GM12878 (cell line): ENCODE measurements at regions not wholly inside any gene's neighbourhood (a gene's known extent, or its start where the extent isn't known, plus 50 kb on each side); places are given as distances from the start of the nearest gene placed in this dataset.

Source experiments
- ATAC-seq: fragments of 200-7000 bp; cut with Tn5 transposase; 3 replicates; pipeline ENCODE4 v1.9.1; 2020; ENCODE audit warnings: mild to moderate bottlenecking, moderate library complexity
- BruUV-seq: library from RNA; stranded (reverse); fragments of 400-500 nt; replicated peaks from 2 replicates; lab custom pipeline; 2021; lab: Mats Ljungman, UMichigan
- CTCF ChIA-PET: fragments of 300-600 bp; sonication (Branson Sonifier 250); formaldehyde crosslinking; extraction: SDS; loops from one replicate; lab custom pipeline; 2021; ENCODE audit warnings: inconsistent platforms; lab: Yijun Ruan, JAX
- POLR2A ChIA-PET: fragments of 350-600 bp; formaldehyde crosslinking; extraction: SDS; loops from one replicate; lab custom pipeline; 2021; ENCODE audit warnings: inconsistent platforms; lab: Charles Lee
- RAD21 ChIA-PET: fragments of 300-600 bp; sonication (Branson Sonifier 250); formaldehyde crosslinking; loops from one replicate; lab custom pipeline; 2023; ENCODE audit warnings: antibody characterized with exemption; ENCODE audit not compliant: unreplicated experiment; lab: Charles Lee
- SMC1A ChIA-PET: fragments of 300-600 bp; sonication (Branson Sonifier 250); formaldehyde crosslinking; loops from one replicate; lab custom pipeline; 2023; ENCODE audit not compliant: unreplicated experiment, uncharacterized antibody; lab: Charles Lee
- DNase-seq: peaks from one replicate; pipeline ENCODE4 v3.0.0-alpha.2; 2011; ENCODE audit warnings: low read depth, low spot score
- FAIRE-seq: peaks from 3 replicates; lab custom pipeline; 2011; peaks lifted over from hg19 to GRCh38; lab: Jason Lieb, UNC
- H2AFZ ChIP-seq: 2 replicates; pipeline ENCODE4 v1.6.0; 2011; ENCODE audit warnings: low read depth, low read length, control low read depth; ENCODE audit not compliant: control insufficient read depth
- H3K27ac ChIP-seq: 2 replicates; pipeline ENCODE4 v1.5.1; 2011; ENCODE audit warnings: control low read depth; ENCODE audit not compliant: control insufficient read depth, insufficient read depth
- H3K27me3 ChIP-seq, 2 experiments: replicated peaks in 1 of 2; 2 replicates each; pipeline versions ENCODE4 v1.6.0 to v1.6.1; 2011; ENCODE audit warnings: low read length in 1 of 2; ENCODE audit not compliant: control insufficient read depth in 2 of 2, insufficient read depth in 2 of 2
- H3K36me3 ChIP-seq, 2 experiments: 2 replicates each; pipeline ENCODE4 v1.5.1; 2011; ENCODE audit warnings: low read length in 1 of 2; ENCODE audit not compliant: control insufficient read depth in 2 of 2, insufficient read depth in 2 of 2
- H3K4me1 ChIP-seq: 2 replicates; pipeline ENCODE4 v1.6.1; 2011; ENCODE audit warnings: mild to moderate bottlenecking, low read length, moderate library complexity, mixed read lengths; ENCODE audit not compliant: control insufficient read depth, insufficient read depth
- H3K4me2 ChIP-seq: 2 replicates; pipeline ENCODE4 v1.6.0; 2011; ENCODE audit warnings: control low read depth; ENCODE audit not compliant: control insufficient read depth, insufficient read depth
- H3K4me3 ChIP-seq: fragments of 200-600 bp; sonication (generic); 2 replicates; pipeline ENCODE4 v1.5.1; 2016
- H3K79me2 ChIP-seq: 2 replicates; pipeline ENCODE4 v1.6.0; 2011; ENCODE audit warnings: low read length; ENCODE audit not compliant: control insufficient read depth, insufficient read depth
- H3K9ac ChIP-seq: 2 replicates; pipeline ENCODE4 v1.8.0; 2011; ENCODE audit warnings: low read length, control low read depth, mixed read lengths; ENCODE audit not compliant: control insufficient read depth, insufficient read depth
- H3K9me3 ChIP-seq: replicated peaks from 3 replicates; pipeline ENCODE4 v1.5.1; 2011; ENCODE audit warnings: mild to moderate bottlenecking, low read length; ENCODE audit not compliant: control insufficient read depth, insufficient read depth
- H4K20me1 ChIP-seq: 2 replicates; pipeline ENCODE4 v1.6.0; 2011; ENCODE audit not compliant: control insufficient read depth, insufficient read depth
- ASH2L ChIP-seq: fragments of 300-600, 200-600 bp; sonication (generic); IDR thresholded peaks from 2 replicates; pipeline ENCODE4 v1.6.1; 2017; ENCODE audit warnings: low read depth, mild to moderate bottlenecking, borderline replicate concordance
- BCL11A ChIP-seq: IDR thresholded peaks from 2 replicates; pipeline ENCODE4 v1.6.1; 2011; ENCODE audit warnings: low read depth, low read length
- BCL3 ChIP-seq: IDR thresholded peaks from 2 replicates; pipeline ENCODE4 v1.6.1; 2011; ENCODE audit warnings: borderline replicate concordance, low read depth, mild to moderate bottlenecking, moderate library complexity, low read length; ENCODE audit not compliant: insufficient read depth, poor library complexity, severe bottlenecking
- ESRRA ChIP-seq: IDR thresholded peaks from 2 replicates; pipeline ENCODE4 v1.6.1; 2012; ENCODE audit warnings: mild to moderate bottlenecking, low read length, improper control_type of control experiment
- EZH2 ChIP-seq: IDR thresholded peaks from 2 replicates; pipeline ENCODE4 v1.6.1; 2012; ENCODE audit warnings: low read depth, mild to moderate bottlenecking, control low read depth, inconsistent platforms, low read length, borderline replicate concordance; ENCODE audit not compliant: control insufficient read depth
- HSF1 ChIP-seq: fragments of 150-350 bp; IDR thresholded peaks from 2 replicates; pipeline ENCODE4 v1.6.1; 2014; ENCODE audit warnings: mild to moderate bottlenecking, low read depth, low read length
- IRF5 ChIP-seq: fragments of 450-650 bp; IDR thresholded peaks from 2 replicates; pipeline ENCODE4 v1.6.1; 2017; ENCODE audit warnings: borderline replicate concordance
- JUNB ChIP-seq: IDR thresholded peaks from 2 replicates; pipeline ENCODE4 v1.6.1; 2016; ENCODE audit warnings: antibody characterized with exemption, mild to moderate bottlenecking
- KDM1A ChIP-seq: fragments of 200-600 bp; sonication (generic); IDR thresholded peaks from 2 replicates; pipeline ENCODE4 v1.6.1; 2016; ENCODE audit warnings: borderline replicate concordance
- MYC ChIP-seq: IDR thresholded peaks from 2 replicates; pipeline ENCODE4 v1.6.1; 2011; ENCODE audit warnings: mild to moderate bottlenecking, low read length, moderate library complexity, inconsistent platforms; ENCODE audit not compliant: insufficient read depth, insufficient replicate concordance, insufficient read length, severe bottlenecking
- PAX8 ChIP-seq: fragments of 450-650 bp; IDR thresholded peaks from 2 replicates; pipeline ENCODE4 v1.6.1; 2017; ENCODE audit warnings: mild to moderate bottlenecking, moderate library complexity
- RAD51 ChIP-seq: fragments of 450-650 bp; IDR thresholded peaks from 2 replicates; pipeline ENCODE4 v1.6.1; 2016; ENCODE audit warnings: moderate library complexity, mild to moderate bottlenecking, inconsistent platforms
- RBBP5 ChIP-seq: fragments of 200-600 bp; sonication (generic); conservative IDR thresholded peaks from 2 replicates; pipeline ENCODE4 v1.6.1; 2016
- SMAD1 ChIP-seq: fragments of 450-650 bp; IDR thresholded peaks from 2 replicates; pipeline ENCODE4 v1.6.1; 2018; ENCODE audit warnings: mild to moderate bottlenecking, low read depth; ENCODE audit not compliant: partially characterized antibody
- SMC3 ChIP-seq: IDR thresholded peaks from 2 replicates; pipeline ENCODE4 v1.6.1; 2011; ENCODE audit warnings: low read length, improper control_type of control experiment, borderline replicate concordance
- SRF ChIP-seq, 2 experiments: IDR thresholded peaks; 2 replicates each; pipeline ENCODE4 v1.6.1; 2011; ENCODE audit warnings: low read depth in 2 of 2, low read length in 2 of 2, mild to moderate bottlenecking in 1 of 2, moderate library complexity in 1 of 2
- TARDBP ChIP-seq: IDR thresholded peaks from 2 replicates; pipeline ENCODE4 v1.6.1; 2016; ENCODE audit warnings: borderline replicate concordance
- ZNF217 ChIP-seq: fragments of 450-650 bp; IDR thresholded peaks from 2 replicates; pipeline ENCODE4 v1.6.1; 2017; ENCODE audit warnings: antibody characterized with exemption, mild to moderate bottlenecking
- WGBS: methylation state at CpG from one replicate; pipeline ENCODE4 v1.1.6; 2016; ENCODE audit warnings: low lambda C conversion rate; ENCODE audit not compliant: insufficient replicate concordance, insufficient coverage; ENCODE audit errors: missing lambda C conversion rate; 5-methylcytosine and 5-hydroxymethylcytosine counted together
- in situ Hi-C: fragments of 300-500 bp; cut with MboI; formaldehyde crosslinking; loops from 9 replicates; pipeline ENCODE4 v1.14.3; 2018; ENCODE audit warnings: mixed read lengths
- intact Hi-C: fragments of 100-400 bp; cut with micrococcal nuclease; formaldehyde crosslinking; loops from one replicate; pipeline ENCODE4 v1.14.2; 2022; ENCODE audit not compliant: unreplicated experiment

- SMC1A ChIA-PET: interaction anchor here (9.1 kb wide), 1 partner anchor 147 kb away, joined by 119 read pairs; no protein-coding TSS in a partner anchor
- H4K20me1 ChIP-seq: no peaks in the 10 kb centered on the region
- H2AFZ ChIP-seq: no peak overlapping the region
- CTCF ChIA-PET: interaction anchor here (7.8 to 11.6 kb wide), 2 partner anchors 15 to 146 kb away, joined by 94 to 225 read pairs; no protein-coding TSS in a partner anchor
- no peak for FAIRE-seq
- H3K79me2 ChIP-seq: no peaks in the 10 kb centered on the region
- TF ChIP-seq TARDBP (no peak), ESRRA (no peak), RAD51 (no peak), MYC (no peak), IRF5 (no peak), RBBP5 (no peak), SMAD1 (no peak), EZH2 (no peak), SMC3 (no peak), PAX8 (no peak), KDM1A (no peak), BCL11A (no peak), ASH2L (no peak), SRF (IDR thresholded peaks at IDR 0.05; ENCODE audit: low read depth in 2 of 2, low read length in 2 of 2) (no peak), HSF1 (no peak), BCL3 (no peak), ZNF217 (no peak), JUNB (no peak)
- ATAC-seq: 0 out of 3 replicates have a peak, but pooled peaks have one; percentile 31
- intact Hi-C loops: no loop called here
- WGBS: 45% methylated on average over 4 of the region's 4 CpGs
- no peaks in the 10 kb centered on the region for H3K4me1 ChIP-seq
- H3K4me3 ChIP-seq: no peak overlapping the region
- H3K36me3 ChIP-seq: no peaks in the 10 kb centered on the region
- RAD21 ChIA-PET: no interaction called here
- no peaks in the 10 kb centered on the region for H3K27me3 ChIP-seq
- in situ Hi-C loops: no loop called here
- H3K27ac ChIP-seq: no peak overlapping the region
- no peak for DNase-seq
- no peak overlapping the region for H3K4me2 ChIP-seq
- H3K9me3 ChIP-seq: no peaks in the 10 kb centered on the region
- POLR2A ChIA-PET: no interaction called here
- no TSS peak for BruUV-seq
- H3K9ac ChIP-seq: no peak overlapping the region
Observed at GRCh38 chr13:29918845-29919244, 68.4 kb upstream of the UBL3 start.
